SU-DHL-6 (cell line): ENCODE measurements at regions not wholly inside any gene's neighbourhood (a gene's known extent, or its start where the extent isn't known, plus 50 kb on each side); places are given as distances from the start of the nearest gene placed in this dataset.

Source experiments
- H2AFZ ChIP-seq: fragments of 200-600 bp; sonication (generic); 2 replicates; pipeline ENCODE4 v1.6.1; 2014; ENCODE audit warnings: low read depth, mild to moderate bottlenecking, moderate library complexity, mixed read lengths, antibody characterized with exemption, low read length; ENCODE audit not compliant: severe bottlenecking
- H3F3A ChIP-seq: fragments of 200-600 bp; shearing (Covaris generic); 2 replicates; pipeline ENCODE4 v1.6.0; 2016; ENCODE audit warnings: antibody characterized with exemption, mild to moderate bottlenecking; ENCODE audit not compliant: insufficient read depth
- H3K27ac ChIP-seq: fragments of 200-600 bp; sonication (generic); 2 replicates; pipeline ENCODE4 v1.5.1; 2016; ENCODE audit warnings: low read depth, mild to moderate bottlenecking, low read length, moderate library complexity, mixed read lengths
- H3K27me3 ChIP-seq: fragments of 200-600 bp; sonication (generic), shearing (Covaris generic); 2 replicates; pipeline ENCODE4 v1.6.0; 2014; ENCODE audit warnings: mild to moderate bottlenecking, low read length
- H3K36me3 ChIP-seq: fragments of 200-600 bp; sonication (generic); 2 replicates; pipeline ENCODE4 v1.6.1; 2014; ENCODE audit warnings: mild to moderate bottlenecking, low read length, mixed read lengths
- H3K4me2 ChIP-seq: fragments of 300-600, 200-600 bp; shearing (Covaris generic), sonication (generic); 2 replicates; pipeline ENCODE4 v1.6.0; 2014; ENCODE audit warnings: low read length, low read depth, mild to moderate bottlenecking; ENCODE audit not compliant: poor library complexity, severe bottlenecking
- H3K4me3 ChIP-seq: fragments of 200-600 bp; sonication (generic); 2 replicates; pipeline ENCODE4 v1.5.1; 2014; ENCODE audit warnings: antibody characterized with exemption, low read length, mild to moderate bottlenecking, mixed read lengths; ENCODE audit not compliant: insufficient read depth, poor library complexity, severe bottlenecking
- H3K79me2 ChIP-seq: fragments of 200-600 bp; sonication (generic); 2 replicates; pipeline ENCODE4 v1.6.1; 2014; ENCODE audit warnings: mild to moderate bottlenecking, low read length, moderate library complexity; ENCODE audit not compliant: insufficient read depth
- H3K9ac ChIP-seq: fragments of 200-600 bp; sonication (generic); 2 replicates; pipeline ENCODE4 v1.7.0; 2014; ENCODE audit warnings: mild to moderate bottlenecking, low read length
- H3K9me2 ChIP-seq: fragments of 200-600 bp; sonication (generic); replicated peaks from 2 replicates; pipeline ENCODE4 v1.6.1; 2014; ENCODE audit warnings: low read length; ENCODE audit not compliant: insufficient read depth
- H3K9me3 ChIP-seq: fragments of 200-600 bp; sonication (generic); 2 replicates; pipeline ENCODE4 v1.6.1; 2014; ENCODE audit warnings: low read length, mixed read lengths; ENCODE audit not compliant: insufficient read depth
- H4K20me1 ChIP-seq: fragments of 200-600 bp; sonication (generic); 2 replicates; pipeline ENCODE4 v1.6.1; 2014; ENCODE audit warnings: low read depth, mild to moderate bottlenecking, antibody characterized with exemption, low read length, moderate library complexity, mixed read lengths
- CTCF ChIP-seq: fragments of 200-600 bp; sonication (generic); IDR thresholded peaks from one replicate; pipeline ENCODE4 v1.5.1; 2017; ENCODE audit warnings: antibody characterized with exemption, mild to moderate bottlenecking, low read length, moderate library complexity; ENCODE audit not compliant: insufficient read depth, poor library complexity, severe bottlenecking
- EZH2phosphoT487 ChIP-seq: fragments of 200-600 bp; sonication (generic), shearing (Covaris generic); conservative IDR thresholded peaks from 2 replicates; pipeline ENCODE4 v1.6.1; 2018; ENCODE audit warnings: mild to moderate bottlenecking, antibody characterized with exemption, low read length, moderate library complexity, mixed read lengths

DNA sequence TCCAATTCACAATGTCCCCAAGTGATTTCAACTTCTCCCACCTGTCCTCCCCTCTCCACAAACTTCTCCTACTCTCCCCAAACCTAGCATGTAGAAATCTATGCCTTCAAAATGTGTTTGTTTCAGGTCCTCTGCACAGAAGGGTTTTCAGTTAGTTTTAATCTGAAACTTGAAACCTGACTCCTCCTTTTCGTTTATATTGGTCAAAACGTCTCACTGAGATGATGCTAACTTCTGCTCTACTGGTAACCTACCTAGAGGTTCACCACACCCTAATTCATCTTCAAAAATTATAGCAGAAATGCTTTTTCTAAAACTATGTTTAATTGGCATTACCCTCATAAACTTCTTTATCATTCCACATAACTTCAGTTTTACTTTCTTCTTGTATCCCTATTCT lies 401.8 kb upstream of the ADAMTS16 start:
- Histone ChIP-seq H3K9ac (no peak overlapping the region), H3K9me2 (no peaks in the 10 kb centered on the region), H2AFZ (no peak overlapping the region), H3F3A (no peaks in the 10 kb centered on the region), H3K9me3 (no peaks in the 10 kb centered on the region), H3K27me3 (no peaks in the 10 kb centered on the region), H3K27ac (no peak overlapping the region), H3K36me3 (no peaks in the 10 kb centered on the region), H3K4me2 (no peak overlapping the region), H3K4me3 (no peak overlapping the region), H3K79me2 (no peaks in the 10 kb centered on the region), H4K20me1 (no peaks in the 10 kb centered on the region)
- TF ChIP-seq EZH2phosphoT487 (no peak), CTCF (no peak)

- Histone ChIP-seq H3K4me3 (no peak overlapping the region), H3K9me3 (no peaks in the 10 kb centered on the region), H3K36me3 (peaks cover 5% of the 10 kb centered on the region; the same call in 1 of the 2 replicates), H3K27me3 (no peaks in the 10 kb centered on the region), H3F3A (no peaks in the 10 kb centered on the region), H3K4me2 (no peak overlapping the region), H3K79me2 (no peaks in the 10 kb centered on the region), H3K9me2 (no peaks in the 10 kb centered on the region), H2AFZ (no peak overlapping the region), H4K20me1 (no peaks in the 10 kb centered on the region), H3K27ac (no peak overlapping the region), H3K9ac (no peak overlapping the region)
- TF ChIP-seq CTCF: no peak
- no peak for TF ChIP-seq EZH2phosphoT487
Observed at GRCh38 chr5:4740156-4740555, 400.0 kb upstream of the ADAMTS16 start.

DNA sequence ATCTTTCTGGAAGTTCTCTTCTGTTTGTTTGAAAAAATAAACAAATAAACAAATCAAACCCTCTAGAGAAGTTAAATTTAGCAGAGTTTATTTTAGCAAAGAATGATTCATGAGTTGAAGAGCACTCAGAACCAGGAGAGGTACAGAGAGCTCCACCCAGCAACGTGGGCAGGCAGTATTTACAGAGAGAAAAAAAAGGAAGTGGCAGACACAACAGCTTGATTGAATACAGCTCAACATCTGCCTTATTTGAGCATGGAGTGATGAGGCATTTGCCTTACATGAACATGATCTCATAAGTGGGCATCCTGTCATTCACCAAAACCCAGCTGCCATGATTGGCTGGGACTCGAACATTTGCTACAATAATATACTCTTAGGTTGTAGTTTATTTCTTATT lies 381.6 kb upstream of the ADAMTS16 start:
- H4K20me1 ChIP-seq: no peaks in the 10 kb centered on the region
- H3K9me2 ChIP-seq: no peaks in the 10 kb centered on the region
- no peaks in the 10 kb centered on the region for H3K36me3 ChIP-seq
- no peak overlapping the region for H3K9ac ChIP-seq
- H2AFZ ChIP-seq: peak overlapping the region; percentile 69
- no peaks in the 10 kb centered on the region for H3K27me3 ChIP-seq
- 0 out of 2 replicates have a peak overlapping the region, but pooled peaks have one; percentile 30 for H3K27ac ChIP-seq
- H3K79me2 ChIP-seq: no peaks in the 10 kb centered on the region
- no peak for TF ChIP-seq CTCF
- H3K9me3 ChIP-seq: no peaks in the 10 kb centered on the region
- peak overlapping the region; percentile 41 for H3K4me2 ChIP-seq
- H3K4me3 ChIP-seq: peak overlapping the region; percentile 19
- H3F3A ChIP-seq: no peaks in the 10 kb centered on the region
